ENCODE measurements at regions not wholly inside any gene's neighbourhood (a gene's known extent, or its start where the extent isn't known, plus 50 kb on each side); places are given as distances from the start of the nearest gene placed in this dataset.

GRCh38 chr12:68416350-68416749 lies 84.2 kb upstream of the MDM1 start:
- TF ChIP-seq POLR2A (IDR thresholded peaks at IDR 0.05) (no peak), CTCF (IDR thresholded peaks at IDR 0.05) (no peak)
